Kidney (tissue), 13 donors: ENCODE measurements at regions not wholly inside any gene's neighbourhood (a gene's known extent, or its start where the extent isn't known, plus 50 kb on each side); places are given as distances from the start of the nearest gene placed in this dataset.

Experiments used
- DNase-seq, 5 donors: peaks; one replicate each; pipeline ENCODE4 v3.0.0-alpha.2; 2013 to 2020
- FAIRE-seq: peaks from 2 replicates; lab custom pipeline; 2012; peaks lifted over from hg19 to GRCh38; lab: Jason Lieb, UNC
- H3K27ac ChIP-seq, 2 donors: one replicate each; pipeline ENCODE4 v1.7.0; 2013; ENCODE audit warnings: low read depth in 2 of 2, low read length in 2 of 2, inconsistent platforms in 1 of 2
- H3K27me3 ChIP-seq: one replicate; pipeline ENCODE4 v1.7.1; 2013; ENCODE audit warnings: low read length, inconsistent platforms; ENCODE audit not compliant: control insufficient read depth, insufficient read depth
- H3K36me3 ChIP-seq, 3 donors: one replicate each; pipeline versions ENCODE4 v1.7.0 to v1.7.1; 2013; ENCODE audit warnings: low read length in 3 of 3, control low read depth in 1 of 3, inconsistent platforms in 1 of 3; ENCODE audit not compliant: insufficient read depth in 3 of 3, control insufficient read depth in 2 of 3
- H3K4me1 ChIP-seq, 3 donors: one replicate each; pipeline versions ENCODE4 v1.7.0 to v1.7.1; 2013; ENCODE audit warnings: low read length in 3 of 3, inconsistent platforms in 1 of 3, low read depth in 1 of 3; ENCODE audit not compliant: control insufficient read depth in 2 of 3, insufficient read depth in 2 of 3
- H3K4me3 ChIP-seq, 3 donors: one replicate each; pipeline versions ENCODE4 v1.7.0 to v1.8.1; 2013; ENCODE audit warnings: low read length in 3 of 3, control low read depth in 1 of 3, inconsistent platforms in 1 of 3
- H3K9ac ChIP-seq, 3 donors: one replicate each; pipeline versions ENCODE4 v1.7.0 to v1.7.1; 2013; ENCODE audit warnings: low read length in 3 of 3, control low read depth in 1 of 3, inconsistent platforms in 1 of 3
- H3K9me3 ChIP-seq, 3 donors: one replicate each; pipeline versions ENCODE4 v1.7.0 to v1.7.1; 2013; ENCODE audit warnings: low read length in 3 of 3, control low read depth in 1 of 3, inconsistent platforms in 1 of 3; ENCODE audit not compliant: control insufficient read depth in 2 of 3, insufficient read depth in 1 of 3
- intact Hi-C: fragments of 100-400 bp; cut with DNase I; formaldehyde crosslinking; loops from one replicate; pipeline ENCODE4 v1.11.1; 2022
- TF ChIP-seq, protein P1 (sequence below): IDR thresholded peaks from 3 replicates; pipeline ENCODE4 v1.5.1; 2012; ENCODE audit warnings: mild to moderate bottlenecking, moderate library complexity, borderline replicate concordance; ENCODE audit not compliant: insufficient read depth; ENCODE audit errors: extremely low read depth
- donor health status: control.
- donor health status: control.
- donor health status: control.
- donor health status: control.
- donor health status: control.
- donor health status: DM: yes; HTN: yes; CAD: no.
- donor health status: Normal renal cell carcinoma (clear cell type).

- H3K27me3 ChIP-seq: no peaks in the 10 kb centered on the region
- no peak overlapping the region for H3K4me3 ChIP-seq
- TF ChIP-seq, protein P1, sequence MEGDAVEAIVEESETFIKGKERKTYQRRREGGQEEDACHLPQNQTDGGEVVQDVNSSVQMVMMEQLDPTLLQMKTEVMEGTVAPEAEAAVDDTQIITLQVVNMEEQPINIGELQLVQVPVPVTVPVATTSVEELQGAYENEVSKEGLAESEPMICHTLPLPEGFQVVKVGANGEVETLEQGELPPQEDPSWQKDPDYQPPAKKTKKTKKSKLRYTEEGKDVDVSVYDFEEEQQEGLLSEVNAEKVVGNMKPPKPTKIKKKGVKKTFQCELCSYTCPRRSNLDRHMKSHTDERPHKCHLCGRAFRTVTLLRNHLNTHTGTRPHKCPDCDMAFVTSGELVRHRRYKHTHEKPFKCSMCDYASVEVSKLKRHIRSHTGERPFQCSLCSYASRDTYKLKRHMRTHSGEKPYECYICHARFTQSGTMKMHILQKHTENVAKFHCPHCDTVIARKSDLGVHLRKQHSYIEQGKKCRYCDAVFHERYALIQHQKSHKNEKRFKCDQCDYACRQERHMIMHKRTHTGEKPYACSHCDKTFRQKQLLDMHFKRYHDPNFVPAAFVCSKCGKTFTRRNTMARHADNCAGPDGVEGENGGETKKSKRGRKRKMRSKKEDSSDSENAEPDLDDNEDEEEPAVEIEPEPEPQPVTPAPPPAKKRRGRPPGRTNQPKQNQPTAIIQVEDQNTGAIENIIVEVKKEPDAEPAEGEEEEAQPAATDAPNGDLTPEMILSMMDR: no peak
- FAIRE-seq (no peak), DNase-seq (no peak)
- no peaks in the 10 kb centered on the region for H3K9me3 ChIP-seq
- no peaks in the 10 kb centered on the region for H3K36me3 ChIP-seq
- intact Hi-C loops: no loop called here
- no peaks in the 10 kb centered on the region for H3K4me1 ChIP-seq
- H3K27ac ChIP-seq: no peak overlapping the region
- H3K9ac ChIP-seq: no peak overlapping the region
These were observed 569.5 kb upstream of the MGMT start for GRCh38 chr10:128897401-128898129.

GRCh38 chr10:128898133-128898915 lies 568.7 kb upstream of the MGMT start:
- H3K27me3 ChIP-seq: no peaks in the 10 kb centered on the region
- no peaks in the 10 kb centered on the region for H3K9me3 ChIP-seq
- no peak overlapping the region for H3K9ac ChIP-seq
- TF ChIP-seq, protein P1: no peak
- H3K4me3 ChIP-seq: no peak overlapping the region
- intact Hi-C loops: no loop called here
- no peak for FAIRE-seq
- H3K27ac ChIP-seq: no peak overlapping the region
- peak in 2 of 5 donors; percentile 19 to 44 for DNase-seq
- no peaks in the 10 kb centered on the region for H3K36me3 ChIP-seq
- no peaks in the 10 kb centered on the region for H3K4me1 ChIP-seq

GRCh38 chr10:128898916-128899195 lies 568.2 kb upstream of the MGMT start:
- FAIRE-seq: no peak
- Histone ChIP-seq H3K4me3 (no peak overlapping the region), H3K27ac (no peak overlapping the region), H3K27me3 (no peaks in the 10 kb centered on the region), H3K9ac (no peak overlapping the region), H3K9me3 (no peaks in the 10 kb centered on the region), H3K4me1 (no peaks in the 10 kb centered on the region), H3K36me3 (no peaks in the 10 kb centered on the region)
- intact Hi-C loops: no loop called here
- DNase-seq: no peak
- TF ChIP-seq, protein P1: no peak
